Kidney epithelial cell (primary cell): ENCODE measurements at regions not wholly inside any gene's neighbourhood (a gene's known extent, or its start where the extent isn't known, plus 50 kb on each side); places are given as distances from the start of the nearest gene placed in this dataset.
A peak's percentile ranks its signal among the peaks of the same experiment; 100 is the strongest.

ENCODE experiments used
- DNase-seq: peaks from one replicate; pipeline ENCODE4 v3.0.0-alpha.2; 2010; ENCODE audit warnings: low read depth
- H3K27me3 ChIP-seq: 2 replicates; pipeline ENCODE4 v1.6.0; 2011; ENCODE audit warnings: low read length; ENCODE audit not compliant: control insufficient read depth, insufficient read depth
- H3K36me3 ChIP-seq: 2 replicates; pipeline ENCODE4 v1.5.1; 2011; ENCODE audit warnings: low read length; ENCODE audit not compliant: control insufficient read depth, insufficient read depth
- H3K4me3 ChIP-seq: 2 replicates; pipeline ENCODE4 v1.5.1; 2011; ENCODE audit warnings: low read depth, mild to moderate bottlenecking, control low read depth, low read length
- CTCF ChIP-seq: IDR thresholded peaks from 2 replicates; pipeline ENCODE4 v1.5.1; 2011; ENCODE audit warnings: mild to moderate bottlenecking, moderate library complexity, low read length, control low read depth, inconsistent platforms; ENCODE audit not compliant: insufficient read depth, poor library complexity, severe bottlenecking

- Histone ChIP-seq H3K36me3 (no peaks in the 10 kb centered on the region), H3K27me3 (peaks cover 15% of the 10 kb centered on the region), H3K4me3 (no peak overlapping the region)
- TF ChIP-seq CTCF, result no peak
- DNase-seq, result no peak
Measured at GRCh38 chr22:44600207-44600785, 101.7 kb upstream of the PRR5 start.

- no peak for DNase-seq
- TF ChIP-seq CTCF, result no peak
- peaks cover 17% of the 10 kb centered on the region for H3K27me3 ChIP-seq
Measured at GRCh38 chr22:44599500-44600140, 101.6 kb upstream of the RTL6 start.

GRCh38 chr22:44599084-44599483, 101.1 kb upstream of the RTL6 start:
- Histone ChIP-seq H3K4me3 (no peak overlapping the region), H3K27me3 (peaks cover 17% of the 10 kb centered on the region), H3K36me3 (no peaks in the 10 kb centered on the region)
- no peak for DNase-seq
- no peak for TF ChIP-seq CTCF

More at GRCh38 chr22:44599500-44600140, 101.6 kb upstream of the RTL6 start:
- Histone ChIP-seq H3K4me3 (no peak overlapping the region), H3K36me3 (no peaks in the 10 kb centered on the region)

GRCh38 chr22:44597616-44598015, 99.6 kb upstream of the RTL6 start:
- TF ChIP-seq CTCF, result no peak
- Histone ChIP-seq H3K27me3 (peaks cover 17% of the 10 kb centered on the region), H3K36me3 (no peaks in the 10 kb centered on the region), H3K4me3 (no peak overlapping the region)
- DNase-seq, result peak; percentile 31

GRCh38 chr22:44596396-44597125, 98.5 kb upstream of the RTL6 start:
- no peak for DNase-seq
- no peak for TF ChIP-seq CTCF
- Histone ChIP-seq H3K36me3 (no peaks in the 10 kb centered on the region), H3K27me3 (peaks cover 17% of the 10 kb centered on the region), H3K4me3 (no peak overlapping the region)
